ENCODE measurements at regions not wholly inside any gene's neighbourhood (a gene's known extent, or its start where the extent isn't known, plus 50 kb on each side); places are given as distances from the start of the nearest gene placed in this dataset.

GRCh38 chr1:61570191-61570590, 154.8 kb downstream of the TM2D1 start:
- H3K4me3 Mint-ChIP-seq (ENCODE audit: unreplicated experiment) = no peak overlapping the region
- TF ChIP-seq, protein P1, sequence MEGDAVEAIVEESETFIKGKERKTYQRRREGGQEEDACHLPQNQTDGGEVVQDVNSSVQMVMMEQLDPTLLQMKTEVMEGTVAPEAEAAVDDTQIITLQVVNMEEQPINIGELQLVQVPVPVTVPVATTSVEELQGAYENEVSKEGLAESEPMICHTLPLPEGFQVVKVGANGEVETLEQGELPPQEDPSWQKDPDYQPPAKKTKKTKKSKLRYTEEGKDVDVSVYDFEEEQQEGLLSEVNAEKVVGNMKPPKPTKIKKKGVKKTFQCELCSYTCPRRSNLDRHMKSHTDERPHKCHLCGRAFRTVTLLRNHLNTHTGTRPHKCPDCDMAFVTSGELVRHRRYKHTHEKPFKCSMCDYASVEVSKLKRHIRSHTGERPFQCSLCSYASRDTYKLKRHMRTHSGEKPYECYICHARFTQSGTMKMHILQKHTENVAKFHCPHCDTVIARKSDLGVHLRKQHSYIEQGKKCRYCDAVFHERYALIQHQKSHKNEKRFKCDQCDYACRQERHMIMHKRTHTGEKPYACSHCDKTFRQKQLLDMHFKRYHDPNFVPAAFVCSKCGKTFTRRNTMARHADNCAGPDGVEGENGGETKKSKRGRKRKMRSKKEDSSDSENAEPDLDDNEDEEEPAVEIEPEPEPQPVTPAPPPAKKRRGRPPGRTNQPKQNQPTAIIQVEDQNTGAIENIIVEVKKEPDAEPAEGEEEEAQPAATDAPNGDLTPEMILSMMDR (IDR thresholded peaks at IDR 0.05; ENCODE audit: partially characterized antibody, unreplicated experiment) = no peak
- H3K27ac Mint-ChIP-seq (ENCODE audit: unreplicated experiment) = no peak overlapping the region
- no peaks in the 10 kb centered on the region for H3K4me1 Mint-ChIP-seq (ENCODE audit: low read depth, unreplicated experiment)
- H3K9me3 Mint-ChIP-seq (ENCODE audit: unreplicated experiment) = peaks cover 5% of the 10 kb centered on the region
- H3K27me3 Mint-ChIP-seq (ENCODE audit: unreplicated experiment) = no peaks in the 10 kb centered on the region
- peaks cover 6% of the 10 kb centered on the region for H3K36me3 Mint-ChIP-seq (ENCODE audit: unreplicated experiment)
- DNase-seq = no peak

DNA sequence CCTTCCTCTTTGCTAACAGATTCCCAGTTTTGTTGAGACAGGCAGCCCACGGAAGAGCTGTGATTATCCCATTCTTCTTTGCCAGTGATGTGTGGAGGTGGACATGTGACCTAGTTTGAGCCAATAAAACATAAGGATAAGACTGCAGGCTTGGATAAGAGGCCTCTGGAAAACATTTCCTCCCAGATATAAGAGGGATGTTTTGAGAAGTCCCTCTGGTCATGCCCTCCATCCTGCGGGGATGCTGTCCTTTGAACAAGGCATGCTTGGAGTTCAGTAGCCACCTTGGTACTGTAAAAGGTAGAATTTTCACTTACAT, 155.7 kb downstream of the TM2D1 start:
- H3K4me3 Mint-ChIP-seq (ENCODE audit: unreplicated experiment) = peak overlapping the region; percentile 4
- peak overlapping the region; percentile 17 for H3K27ac Mint-ChIP-seq (ENCODE audit: unreplicated experiment)
- TF ChIP-seq, protein P1 (IDR thresholded peaks at IDR 0.05; ENCODE audit: partially characterized antibody, unreplicated experiment) = no peak
- DNase-seq = no peak
- H3K36me3 Mint-ChIP-seq (ENCODE audit: unreplicated experiment) = peaks cover 11% of the 10 kb centered on the region
- H3K9me3 Mint-ChIP-seq (ENCODE audit: unreplicated experiment) = peaks cover 5% of the 10 kb centered on the region
- no peaks in the 10 kb centered on the region for H3K27me3 Mint-ChIP-seq (ENCODE audit: unreplicated experiment)
- H3K4me1 Mint-ChIP-seq (ENCODE audit: low read depth, unreplicated experiment) = no peaks in the 10 kb centered on the region

- peak overlapping the region; percentile 4 for H3K4me3 Mint-ChIP-seq (ENCODE audit: unreplicated experiment)
- H3K9me3 Mint-ChIP-seq (ENCODE audit: unreplicated experiment) = peaks cover 5% of the 10 kb centered on the region
- TF ChIP-seq, protein P1 (IDR thresholded peaks at IDR 0.05; ENCODE audit: partially characterized antibody, unreplicated experiment) = no peak
- peaks cover 11% of the 10 kb centered on the region for H3K36me3 Mint-ChIP-seq (ENCODE audit: unreplicated experiment)
- H3K27ac Mint-ChIP-seq (ENCODE audit: unreplicated experiment) = peak overlapping the region; percentile 17
- H3K4me1 Mint-ChIP-seq (ENCODE audit: low read depth, unreplicated experiment) = no peaks in the 10 kb centered on the region
- no peaks in the 10 kb centered on the region for H3K27me3 Mint-ChIP-seq (ENCODE audit: unreplicated experiment)
- no peak for DNase-seq
Observed at GRCh38 chr1:61568460-61569302, 156.3 kb downstream of the TM2D1 start.

- H3K9me3 Mint-ChIP-seq (ENCODE audit: unreplicated experiment) = peaks cover 5% of the 10 kb centered on the region
- peaks cover 11% of the 10 kb centered on the region for H3K36me3 Mint-ChIP-seq (ENCODE audit: unreplicated experiment)
- no peak overlapping the region for H3K27ac Mint-ChIP-seq (ENCODE audit: unreplicated experiment)
- no peaks in the 10 kb centered on the region for H3K4me1 Mint-ChIP-seq (ENCODE audit: low read depth, unreplicated experiment)
- H3K4me3 Mint-ChIP-seq (ENCODE audit: unreplicated experiment) = no peak overlapping the region
- no peak for DNase-seq
- no peaks in the 10 kb centered on the region for H3K27me3 Mint-ChIP-seq (ENCODE audit: unreplicated experiment)
- TF ChIP-seq, protein P1 (IDR thresholded peaks at IDR 0.05; ENCODE audit: partially characterized antibody, unreplicated experiment) = no peak
Observed at GRCh38 chr1:61566177-61566576, 158.8 kb downstream of the TM2D1 start.

- no peaks in the 10 kb centered on the region for H3K27me3 Mint-ChIP-seq (ENCODE audit: unreplicated experiment)
- TF ChIP-seq, protein P1 (IDR thresholded peaks at IDR 0.05; ENCODE audit: partially characterized antibody, unreplicated experiment) = no peak
- H3K9me3 Mint-ChIP-seq (ENCODE audit: unreplicated experiment) = peaks cover 5% of the 10 kb centered on the region
- H3K36me3 Mint-ChIP-seq (ENCODE audit: unreplicated experiment) = peaks cover 11% of the 10 kb centered on the region
- no peak for DNase-seq
- H3K4me3 Mint-ChIP-seq (ENCODE audit: unreplicated experiment) = no peak overlapping the region
- no peak overlapping the region for H3K27ac Mint-ChIP-seq (ENCODE audit: unreplicated experiment)
- H3K4me1 Mint-ChIP-seq (ENCODE audit: low read depth, unreplicated experiment) = no peaks in the 10 kb centered on the region
Observed at GRCh38 chr1:61563611-61564010, 161.3 kb downstream of the TM2D1 start.
